ENCODE measurements at regions not wholly inside any gene's neighbourhood (a gene's known extent, or its start where the extent isn't known, plus 50 kb on each side); places are given as distances from the start of the nearest gene placed in this dataset.
A peak's percentile ranks its signal among the peaks of the same experiment; 100 is the strongest.

GRCh38 chr7:12120632-12121031, 90.5 kb upstream of the TMEM106B start:
- Histone ChIP-seq H3T11ph (ENCODE audit: low read length) (no peak overlapping the region), H2AFZ (ENCODE audit: low read length) (no peak overlapping the region), H3K23me2 (ENCODE audit: insufficient read length, low read depth, low read length, poor library complexity, severe bottlenecking) (no peaks in the 10 kb centered on the region), H2BK20ac (ENCODE audit: low read depth, low read length, poor library complexity, severe bottlenecking) (peak overlapping the region; percentile 75), H4K20me1 (ENCODE audit: control insufficient read depth, insufficient read depth, insufficient read length) (no peaks in the 10 kb centered on the region), H4K91ac (ENCODE audit: insufficient read length, low read depth, low read length) (no peak overlapping the region), H3K18ac (ENCODE audit: insufficient read length, low read depth, low read length) (no peak overlapping the region), H3K4me1 (ENCODE audit: insufficient read depth, low read length) (peaks cover 2% of the 10 kb centered on the region; the same call in 1 of the 2 replicates), H3K9me3 (ENCODE audit: control insufficient read depth, low read depth, low read length) (no peaks in the 10 kb centered on the region), H3K23ac (ENCODE audit: insufficient read length, low read depth, low read length) (no peak overlapping the region), H2BK12ac (ENCODE audit: insufficient read length, low read depth, low read length) (no peak overlapping the region), H3K4ac (ENCODE audit: low read depth, low read length) (no peak overlapping the region), H4K5ac (ENCODE audit: insufficient read length, low read depth, low read length) (no peak overlapping the region), H3K9ac (ENCODE audit: extremely low read depth, insufficient read length, low read length) (no peak overlapping the region), H3K27ac (ENCODE audit: insufficient read length, low read depth, low read length) (no peak overlapping the region), H3K14ac (ENCODE audit: insufficient read depth, low read length) (no peak overlapping the region), H2BK15ac (ENCODE audit: low read depth, low read length) (no peak overlapping the region), H2BK120ac (ENCODE audit: low read depth, low read length, poor library complexity, severe bottlenecking) (no peak overlapping the region), H3K79me1 (ENCODE audit: insufficient read depth, low read depth, low read length, poor library complexity, severe bottlenecking) (no peaks in the 10 kb centered on the region), H3K4me2 (ENCODE audit: insufficient read depth, insufficient read length, low read length) (no peak overlapping the region), H2BK5ac (ENCODE audit: insufficient read length, low read length) (no peak overlapping the region), H3K79me2 (ENCODE audit: insufficient read depth, low read length) (no peaks in the 10 kb centered on the region), H2AK5ac (ENCODE audit: insufficient read length, low read length) (no peak overlapping the region), H4K8ac (replicated peaks; ENCODE audit: insufficient read length, low read depth, low read length) (no peak overlapping the region), H3K56ac (ENCODE audit: insufficient read length, low read depth, low read length) (no peak overlapping the region), H3K27me3 (ENCODE audit: insufficient read depth, low read length) (no peaks in the 10 kb centered on the region)
- Mint-ChIP-seq H3K4me1 (peaks cover 14 to 22% of the 10 kb centered on the region in 2 experiments), H3K4me3 (no peak overlapping the region), H3K27ac (no peak overlapping the region), H3K9me3 (peaks cover 0 to 2% of the 10 kb centered on the region in 2 experiments; a peak in 1 of 5 replicates), H3K36me3 (ENCODE audit: insufficient read depth in 1 of 3, low read depth in 3 of 3) (no peaks in the 10 kb centered on the region), H3K27me3 (ENCODE audit: low read depth) (no peaks in the 10 kb centered on the region)
- no peak for TF ChIP-seq CTCF (conservative IDR thresholded peaks at IDR 0.05)
- no CpG with 5 or more reads among the region's 1 CpG for WGBS (ENCODE audit: extremely low coverage, insufficient read length, low lambda C conversion rate)
- no peak for DNase-seq

Measured in H9 (cell line).